HEK293 (cell line): ENCODE measurements at regions not wholly inside any gene's neighbourhood (a gene's known extent, or its start where the extent isn't known, plus 50 kb on each side); places are given as distances from the start of the nearest gene placed in this dataset.

Experiments used
- CTCF ChIA-PET: fragments of 350-600 bp; formaldehyde crosslinking; extraction: SDS; loops from one replicate; lab custom pipeline; 2021; ENCODE audit warnings: antibody characterized with exemption; lab: Yijun Ruan, JAX
- POLR2A ChIA-PET: fragments of 300-600 bp; formaldehyde crosslinking; extraction: SDS; loops from one replicate; lab custom pipeline; 2020; ENCODE audit warnings: antibody characterized with exemption, inconsistent platforms; lab: Yijun Ruan, JAX
- H3K27ac ChIP-seq: fragments of 200-500 bp; sonication (Bioruptor generic); 2 replicates; pipeline ENCODE4 v1.5.1; 2014; ENCODE audit warnings: low read depth, low read length, control low read depth, inconsistent platforms; ENCODE audit errors: extremely low read depth
- H3K36me3 ChIP-seq, 2 experiments: fragments of 200-500 bp in 1 of 2; sonication (Bioruptor generic) in 1 of 2; 1 replicate in 1 of 2; 2 replicates in 1 of 2; pipeline ENCODE4 v1.5.1; 2014 to 2017; ENCODE audit warnings: inconsistent platforms in 2 of 2, low read length in 2 of 2; ENCODE audit not compliant: control insufficient read depth in 2 of 2, insufficient read depth in 1 of 2
- H3K4me1 ChIP-seq: fragments of 200-500 bp; sonication (Bioruptor generic); 2 replicates; pipeline ENCODE4 v1.5.1; 2014; ENCODE audit warnings: mild to moderate bottlenecking, low read length, inconsistent platforms; ENCODE audit not compliant: control insufficient read depth, insufficient read depth
- H3K4me3 ChIP-seq: 2 replicates; pipeline ENCODE4 v1.5.1; 2011; ENCODE audit warnings: low read depth, mild to moderate bottlenecking, control low read depth, low read length, moderate library complexity
- H3K9me3 ChIP-seq: fragments of 200-500 bp; sonication (Bioruptor generic); 2 replicates; pipeline ENCODE4 v1.5.1; 2014; ENCODE audit warnings: low read depth, low read length, inconsistent platforms; ENCODE audit not compliant: control insufficient read depth, insufficient read depth
- HOXA7 ChIP-seq: sonication (generic); formaldehyde crosslinking; IDR thresholded peaks from 2 replicates; pipeline ENCODE4 v1.8.1; 2022; ENCODE audit warnings: missing genetic modification reagents, borderline replicate concordance
- KLF7 ChIP-seq: fragments of 450-650 bp; formaldehyde crosslinking; IDR thresholded peaks from 2 replicates; pipeline ENCODE4 v1.5.1; 2016; ENCODE audit warnings: missing biosample characterization, missing genetic modification characterization, borderline replicate concordance
- OVOL3 ChIP-seq: fragments of 450-650 bp; formaldehyde crosslinking; IDR thresholded peaks from 2 replicates; pipeline ENCODE4 v1.5.1; 2016; ENCODE audit warnings: missing biosample characterization, missing genetic modification characterization
- PRDM1 ChIP-seq: fragments of 450-650 bp; formaldehyde crosslinking; IDR thresholded peaks from 2 replicates; pipeline ENCODE4; 2016; ENCODE audit warnings: missing biosample characterization, missing genetic modification characterization
- SETDB1 ChIP-seq: IDR thresholded peaks from one replicate; pipeline ENCODE4 v1.6.1; 2017; ENCODE audit warnings: mild to moderate bottlenecking, low read length, moderate library complexity, mixed read lengths; ENCODE audit not compliant: insufficient read length
- SP3 ChIP-seq: fragments of 450-650 bp; formaldehyde crosslinking; IDR thresholded peaks from 2 replicates; pipeline ENCODE4 v1.5.1; 2016; ENCODE audit warnings: missing biosample characterization, missing genetic modification characterization
- TRIM28 ChIP-seq: IDR thresholded peaks from 2 replicates; pipeline ENCODE4 v1.6.1; 2011; ENCODE audit warnings: low read length, control low read depth, borderline replicate concordance
- WT1 ChIP-seq: fragments of 450-650 bp; formaldehyde crosslinking; IDR thresholded peaks from 2 replicates; pipeline ENCODE4 v1.5.1; 2016; ENCODE audit warnings: missing biosample characterization, missing genetic modification characterization
- YY2 ChIP-seq: fragments of 450-650 bp; formaldehyde crosslinking; IDR thresholded peaks from 2 replicates; pipeline ENCODE4 v1.5.1; 2016; ENCODE audit warnings: missing biosample characterization, missing genetic modification characterization
- ZNF114 ChIP-seq: fragments of 450-650 bp; formaldehyde crosslinking; IDR thresholded peaks from 2 replicates; pipeline ENCODE4 v1.5.0; 2017; ENCODE audit warnings: missing biosample characterization, missing genetic modification characterization
- ZNF132 ChIP-seq: fragments of 450-650 bp; formaldehyde crosslinking; IDR thresholded peaks from 2 replicates; pipeline ENCODE4 v1.5.1; 2017; ENCODE audit warnings: missing biosample characterization, missing genetic modification characterization, borderline replicate concordance
- ZNF157 ChIP-seq: fragments of 450-650 bp; formaldehyde crosslinking; IDR thresholded peaks from 2 replicates; pipeline ENCODE4 v1.5.1; 2016; ENCODE audit warnings: missing biosample characterization, missing genetic modification characterization
- ZNF169 ChIP-seq: fragments of 450-650 bp; formaldehyde crosslinking; IDR thresholded peaks from 2 replicates; pipeline ENCODE4 v1.5.1; 2016; ENCODE audit warnings: missing biosample characterization, missing genetic modification characterization
- ZNF19 ChIP-seq: fragments of 450-650 bp; formaldehyde crosslinking; IDR thresholded peaks from 2 replicates; pipeline ENCODE4; 2016; ENCODE audit warnings: missing biosample characterization, missing genetic modification characterization, low read depth
- ZNF26 ChIP-seq: fragments of 450-650 bp; formaldehyde crosslinking; IDR thresholded peaks from 2 replicates; pipeline ENCODE4 v1.5.1; 2016; ENCODE audit warnings: missing biosample characterization, missing genetic modification characterization
- ZNF350 ChIP-seq: fragments of 450-650 bp; formaldehyde crosslinking; IDR thresholded peaks from 2 replicates; pipeline ENCODE4 v1.5.0; 2017; ENCODE audit warnings: missing biosample characterization, mild to moderate bottlenecking, missing genetic modification characterization
- ZNF362 ChIP-seq: fragments of 450-650 bp; formaldehyde crosslinking; IDR thresholded peaks from 2 replicates; pipeline ENCODE4 v1.5.1; 2016; ENCODE audit warnings: missing biosample characterization, missing genetic modification characterization
- ZNF416 ChIP-seq: fragments of 450-650 bp; formaldehyde crosslinking; IDR thresholded peaks from 2 replicates; pipeline ENCODE4 v1.5.1; 2016; ENCODE audit warnings: missing biosample characterization, missing genetic modification characterization
- ZNF510 ChIP-seq: fragments of 450-650 bp; formaldehyde crosslinking; IDR thresholded peaks from 2 replicates; pipeline ENCODE4 v1.5.1; 2018; ENCODE audit warnings: mild to moderate bottlenecking, missing genetic modification characterization, missing biosample characterization; ENCODE audit not compliant: insufficient replicate concordance
- ZNF530 ChIP-seq: fragments of 450-650 bp; formaldehyde crosslinking; IDR thresholded peaks from 2 replicates; pipeline ENCODE4 v1.5.1; 2016; ENCODE audit warnings: low read depth, missing biosample characterization, missing genetic modification characterization
- ZNF558 ChIP-seq: fragments of 450-650 bp; formaldehyde crosslinking; IDR thresholded peaks from 2 replicates; pipeline ENCODE4 v1.5.1; 2016; ENCODE audit warnings: missing biosample characterization, missing genetic modification characterization
- ZNF585B ChIP-seq: fragments of 450-650 bp; formaldehyde crosslinking; IDR thresholded peaks from 2 replicates; pipeline ENCODE4 v1.5.1; 2016; ENCODE audit warnings: missing biosample characterization, missing genetic modification characterization
- ZNF600 ChIP-seq: fragments of 450-650 bp; formaldehyde crosslinking; IDR thresholded peaks from 2 replicates; pipeline ENCODE4 v1.5.1; 2016; ENCODE audit warnings: missing biosample characterization, missing genetic modification characterization
- ZNF626 ChIP-seq: fragments of 450-650 bp; sonication (Bioruptor Pico); formaldehyde crosslinking; IDR thresholded peaks from 2 replicates; pipeline ENCODE4 v1.5.1; 2018; ENCODE audit warnings: missing biosample characterization, missing genetic modification characterization, inconsistent platforms
- ZNF629 ChIP-seq: fragments of 450-650 bp; formaldehyde crosslinking; IDR thresholded peaks from 2 replicates; pipeline ENCODE4 v1.5.1; 2017; ENCODE audit warnings: missing biosample characterization, missing genetic modification characterization
- ZNF660 ChIP-seq: fragments of 450-650 bp; IDR thresholded peaks from 2 replicates; pipeline ENCODE4 v1.5.1; 2018; ENCODE audit warnings: missing biosample characterization, mild to moderate bottlenecking, missing genetic modification characterization
- ZNF830 ChIP-seq: fragments of 450-650 bp; IDR thresholded peaks from 2 replicates; pipeline ENCODE4 v1.5.0; 2018; ENCODE audit warnings: missing biosample characterization, missing genetic modification characterization, low read depth, mild to moderate bottlenecking, moderate library complexity
- ZNF843 ChIP-seq: fragments of 450-650 bp; formaldehyde crosslinking; IDR thresholded peaks from 2 replicates; pipeline ENCODE4 v1.5.1; 2016; ENCODE audit warnings: missing biosample characterization, missing genetic modification characterization
- ZSCAN16 ChIP-seq: fragments of 450-650 bp; formaldehyde crosslinking; IDR thresholded peaks from 2 replicates; pipeline ENCODE4 v1.5.1; 2016; ENCODE audit warnings: missing biosample characterization, missing genetic modification characterization
- TF ChIP-seq, protein P1 (sequence below): fragments of 450-650 bp; formaldehyde crosslinking; optimal IDR thresholded peaks from 2 replicates; pipeline ENCODE3; 2016; ENCODE audit warnings: missing biosample characterization, mild to moderate bottlenecking, missing genetic modification characterization

- CTCF ChIA-PET = no interaction called here
- TF ChIP-seq ZNF585B (tag by site-specific recombination) (peak; percentile 90), ZNF626 (no peak), SETDB1 (peak; percentile 81), TRIM28 (peak; percentile 70; the same call in 1 of the 2 replicates), ZNF157 (no peak)
- POLR2A ChIA-PET = no interaction called here
These were observed 238.4 kb downstream of the CDCA7 start for GRCh38 chr2:173593109-173593508.

GRCh38 chr2:173596244-173596643, 241.6 kb downstream of the CDCA7 start:
- Histone ChIP-seq H3K9me3 (no peaks in the 10 kb centered on the region), H3K27ac (no peak overlapping the region), H3K4me1 (no peaks in the 10 kb centered on the region), H3K36me3 (no peaks in the 10 kb centered on the region)
- CTCF ChIA-PET = interaction anchor here (0.5 to 1.0 kb wide), 3 partner anchors 16 to 585 kb away, joined by 3 to 4 read pairs (median 3); no protein-coding TSS in a partner anchor
- TF ChIP-seq ZNF350 (tag by site-specific recombination) (no peak), WT1 (no peak), ZNF132 (tag by site-specific recombination) (no peak), ZNF510 (tag by site-specific recombination) (no peak), ZNF660 (no peak), PRDM1 (tag by site-specific recombination) (no peak), ZNF416 (tag by site-specific recombination) (no peak), HOXA7 (no peak), ZNF843 (tag by site-specific recombination) (no peak), OVOL3 (no peak), ZNF362 (tag by site-specific recombination) (no peak), KLF7 (tag by site-specific recombination) (no peak), ZNF114 (no peak), ZSCAN16 (no peak), ZNF530 (no peak), SP3 (tag by site-specific recombination) (no peak), ZNF629 (no peak), YY2 (tag by site-specific recombination) (no peak), ZNF19 (no peak)
- TF ChIP-seq, protein P1, sequence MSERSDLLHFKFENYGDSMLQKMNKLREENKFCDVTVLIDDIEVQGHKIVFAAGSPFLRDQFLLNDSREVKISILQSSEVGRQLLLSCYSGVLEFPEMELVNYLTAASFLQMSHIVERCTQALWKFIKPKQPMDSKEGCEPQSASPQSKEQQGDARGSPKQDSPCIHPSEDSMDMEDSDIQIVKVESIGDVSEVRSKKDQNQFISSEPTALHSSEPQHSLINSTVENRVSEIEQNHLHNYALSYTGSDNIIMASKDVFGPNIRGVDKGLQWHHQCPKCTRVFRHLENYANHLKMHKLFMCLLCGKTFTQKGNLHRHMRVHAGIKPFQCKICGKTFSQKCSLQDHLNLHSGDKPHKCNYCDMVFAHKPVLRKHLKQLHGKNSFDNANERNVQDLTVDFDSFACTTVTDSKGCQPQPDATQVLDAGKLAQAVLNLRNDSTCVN (tag by site-specific recombination) = no peak
- TF ChIP-seq, all 188 proteins: peak for 0
- no peak overlapping the region for H3K4me3 ChIP-seq
- POLR2A ChIA-PET = no interaction called here

More at GRCh38 chr2:173593109-173593508, 238.4 kb downstream of the CDCA7 start:
- no peak overlapping the region for H3K27ac ChIP-seq
- H3K36me3 ChIP-seq = no peaks in the 10 kb centered on the region
- H3K9me3 ChIP-seq = no peaks in the 10 kb centered on the region
- peaks cover 8% of the 10 kb centered on the region; the same call in 1 of the 2 replicates for H3K4me1 ChIP-seq
- H3K4me3 ChIP-seq = no peak overlapping the region

- Histone ChIP-seq H3K36me3 (no peaks in the 10 kb centered on the region), H3K9me3 (no peaks in the 10 kb centered on the region), H3K27ac (no peak overlapping the region), H3K4me1 (no peaks in the 10 kb centered on the region), H3K4me3 (no peak overlapping the region)
- CTCF ChIA-PET = no interaction called here
- POLR2A ChIA-PET = no interaction called here
- TF ChIP-seq ZNF26 (no peak), ZNF600 (no peak), ZNF169 (tag by site-specific recombination) (no peak), ZNF558 (no peak), ZNF510 (tag by site-specific recombination) (no peak), SP3 (tag by site-specific recombination) (no peak), ZNF416 (tag by site-specific recombination) (no peak), ZNF830 (tag by site-specific recombination) (no peak)
These were observed 243.9 kb downstream of the CDCA7 start for GRCh38 chr2:173598525-173598924.
